ENCODE measurements at regions not wholly inside any gene's neighbourhood (a gene's known extent, or its start where the extent isn't known, plus 50 kb on each side); places are given as distances from the start of the nearest gene placed in this dataset.
A peak's percentile ranks its signal among the peaks of the same experiment; 100 is the strongest.

DNA sequence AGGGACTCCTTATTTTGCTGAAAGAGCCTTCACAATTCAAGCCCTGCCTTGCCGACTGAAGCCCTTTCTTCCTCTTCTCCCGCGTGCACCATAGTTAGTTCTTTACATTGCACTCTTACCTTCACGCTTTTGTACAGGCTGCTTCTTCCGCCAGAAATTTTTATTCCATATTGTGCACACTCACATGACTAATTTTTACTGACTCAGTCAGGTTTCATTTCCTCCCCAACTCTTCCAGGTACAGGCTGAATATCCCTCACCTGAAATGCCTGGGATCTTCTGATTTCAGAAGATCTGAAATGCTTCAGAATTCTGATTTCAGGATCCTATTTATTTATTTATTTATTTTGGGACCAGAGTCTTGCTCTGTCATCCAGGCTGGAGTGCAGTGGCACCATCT lies 172.8 kb downstream of the ZNF281 start:
- intact Hi-C loops (cut with DNase I; ENCODE audit: low total_unique reads) = no loop called here
- Histone ChIP-seq H3K9me3 (no peaks in the 10 kb centered on the region), H3K27ac (no peak overlapping the region), H3K4me3 (no peak overlapping the region), H3K4me1 (peaks cover 0 to 18% (median 9%) of the 10 kb centered on the region in 6 donors), H3K27me3 (replicated peaks in 1 of 7) (peaks cover 0 to 1% (median 0%) of the 10 kb centered on the region in 7 donors), H3K36me3 (no peaks in the 10 kb centered on the region)
- WGBS, 5 donors = 93 to 97% (median 95%) methylated on average over 5 of the region's 5 CpGs
- DNase-seq = no peak
- TF ChIP-seq POLR2A (IDR thresholded peaks at IDR 0.05) (no peak), POLR2AphosphoS5 (IDR thresholded peaks at IDR 0.05) (no peak)
- TF ChIP-seq, protein P1, sequence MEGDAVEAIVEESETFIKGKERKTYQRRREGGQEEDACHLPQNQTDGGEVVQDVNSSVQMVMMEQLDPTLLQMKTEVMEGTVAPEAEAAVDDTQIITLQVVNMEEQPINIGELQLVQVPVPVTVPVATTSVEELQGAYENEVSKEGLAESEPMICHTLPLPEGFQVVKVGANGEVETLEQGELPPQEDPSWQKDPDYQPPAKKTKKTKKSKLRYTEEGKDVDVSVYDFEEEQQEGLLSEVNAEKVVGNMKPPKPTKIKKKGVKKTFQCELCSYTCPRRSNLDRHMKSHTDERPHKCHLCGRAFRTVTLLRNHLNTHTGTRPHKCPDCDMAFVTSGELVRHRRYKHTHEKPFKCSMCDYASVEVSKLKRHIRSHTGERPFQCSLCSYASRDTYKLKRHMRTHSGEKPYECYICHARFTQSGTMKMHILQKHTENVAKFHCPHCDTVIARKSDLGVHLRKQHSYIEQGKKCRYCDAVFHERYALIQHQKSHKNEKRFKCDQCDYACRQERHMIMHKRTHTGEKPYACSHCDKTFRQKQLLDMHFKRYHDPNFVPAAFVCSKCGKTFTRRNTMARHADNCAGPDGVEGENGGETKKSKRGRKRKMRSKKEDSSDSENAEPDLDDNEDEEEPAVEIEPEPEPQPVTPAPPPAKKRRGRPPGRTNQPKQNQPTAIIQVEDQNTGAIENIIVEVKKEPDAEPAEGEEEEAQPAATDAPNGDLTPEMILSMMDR (IDR thresholded peaks at IDR 0.05 in 8 of 11, conservative IDR thresholded peaks at IDR 0.05 in 3 of 11) = no peak

DNA sequence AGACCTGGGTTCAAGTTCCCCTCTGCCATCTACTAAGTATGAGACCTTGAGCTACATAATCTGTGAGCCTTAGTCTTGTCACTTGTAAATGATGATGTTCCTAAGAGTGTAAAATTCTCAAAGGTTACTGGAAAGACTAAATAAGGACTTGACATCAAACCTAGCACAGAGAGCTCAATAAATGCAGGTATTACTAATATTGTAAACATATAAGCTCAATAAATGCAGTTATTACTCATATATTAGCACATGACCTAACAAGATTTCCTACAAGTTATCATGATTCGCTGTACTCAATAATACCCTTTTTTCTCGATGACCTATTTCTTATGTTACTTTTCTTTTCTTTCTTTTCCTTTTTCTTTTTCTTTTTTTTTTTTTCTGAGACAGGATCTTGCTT lies 174.9 kb downstream of the ZNF281 start:
- TF ChIP-seq, protein P1 (IDR thresholded peaks at IDR 0.05 in 8 of 11, conservative IDR thresholded peaks at IDR 0.05 in 3 of 11) = no peak
- TF ChIP-seq POLR2A (IDR thresholded peaks at IDR 0.05) = no peak
- no peak for TF ChIP-seq POLR2AphosphoS5 (IDR thresholded peaks at IDR 0.05)
- Histone ChIP-seq H3K36me3 (no peaks in the 10 kb centered on the region), H3K4me3 (no peak overlapping the region), H3K9me3 (no peaks in the 10 kb centered on the region), H3K27ac (no peak overlapping the region), H3K4me1 (peaks cover 0 to 8% (median 3%) of the 10 kb centered on the region in 6 donors), H3K27me3 (replicated peaks in 1 of 7) (no peaks in the 10 kb centered on the region)
- DNase-seq = no peak
- intact Hi-C loops (cut with DNase I; ENCODE audit: low total_unique reads) = no loop called here
- WGBS, 5 donors = 88 to 99% (median 93%) methylated on average over 2 of the region's 2 CpGs

DNA sequence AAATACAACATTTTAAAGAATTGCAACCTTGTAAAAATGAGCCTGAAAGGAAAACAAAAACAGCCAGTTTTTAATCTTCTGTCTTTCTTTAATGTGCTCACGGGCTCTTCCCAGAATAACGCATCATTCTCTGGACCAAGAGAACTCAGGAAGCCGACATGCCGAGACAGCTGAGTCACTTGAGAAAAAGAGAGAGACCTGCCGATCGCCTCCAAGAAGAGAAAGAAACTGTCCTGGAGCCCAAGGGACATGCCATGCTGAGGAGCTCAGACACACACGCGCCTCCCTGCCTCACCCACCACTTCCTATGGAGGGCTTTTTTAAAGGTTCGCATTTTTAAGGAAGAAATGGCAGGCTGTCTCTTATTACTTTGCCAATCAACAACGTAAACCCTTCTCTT lies 176.4 kb downstream of the ZNF281 start:
- no peaks in the 10 kb centered on the region for H3K27me3 ChIP-seq (replicated peaks in 1 of 7)
- H3K9me3 ChIP-seq = no peaks in the 10 kb centered on the region
- intact Hi-C loops (cut with DNase I; ENCODE audit: low total_unique reads) = no loop called here
- no peak for TF ChIP-seq POLR2A (IDR thresholded peaks at IDR 0.05)
- no peak for TF ChIP-seq POLR2AphosphoS5 (IDR thresholded peaks at IDR 0.05)
- TF ChIP-seq, protein P1 (IDR thresholded peaks at IDR 0.05 in 8 of 11, conservative IDR thresholded peaks at IDR 0.05 in 3 of 11) = no peak
- H3K27ac ChIP-seq = no peak overlapping the region
- DNase-seq = no peak
- 59 to 71% (median 61%) methylated on average over 10 of the region's 10 CpGs for WGBS, 5 donors
- H3K36me3 ChIP-seq = no peaks in the 10 kb centered on the region
- H3K4me3 ChIP-seq = no peak overlapping the region
- peaks cover 0 to 8% (median 3%) of the 10 kb centered on the region in 6 donors for H3K4me1 ChIP-seq

DNA sequence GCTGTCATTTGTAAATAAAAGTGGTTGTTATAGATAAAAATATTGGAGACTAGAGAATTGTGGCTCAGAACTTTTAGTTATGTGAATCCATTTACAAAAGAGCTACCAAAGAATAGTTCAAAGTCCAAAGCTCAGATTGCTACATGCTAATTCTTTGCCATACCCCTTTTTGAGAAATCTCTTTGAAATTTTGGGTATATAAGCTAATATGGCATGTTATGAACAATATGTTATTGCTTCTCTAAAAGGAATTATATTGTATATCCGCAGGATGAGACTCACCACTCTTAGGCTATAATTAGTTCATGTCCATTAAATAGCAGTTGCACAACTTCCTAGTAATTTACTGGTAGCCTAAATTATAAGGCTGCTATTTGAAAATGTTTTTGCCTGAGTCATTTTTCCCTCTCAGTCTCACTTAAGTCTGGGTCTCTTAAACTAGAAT lies 178.0 kb downstream of the ZNF281 start:
- H3K36me3 ChIP-seq = no peaks in the 10 kb centered on the region
- H3K27me3 ChIP-seq (replicated peaks in 1 of 7) = no peaks in the 10 kb centered on the region
- no peaks in the 10 kb centered on the region for H3K9me3 ChIP-seq
- peak overlapping the region in 3 of 8 donors; percentile 10 to 23 (median 15) for H3K27ac ChIP-seq
- peaks cover 0 to 10% (median 5%) of the 10 kb centered on the region in 6 donors for H3K4me1 ChIP-seq
- whole genome bisulfite sequencing, 5 donors = 16 to 25% (median 16%) methylated on average over 1 of the region's 1 CpG
- intact Hi-C loops (cut with DNase I; ENCODE audit: low total_unique reads) = no loop called here
- no peak overlapping the region for H3K4me3 ChIP-seq
- TF ChIP-seq, protein P1 (IDR thresholded peaks at IDR 0.05 in 8 of 11, conservative IDR thresholded peaks at IDR 0.05 in 3 of 11) = no peak
- TF ChIP-seq POLR2AphosphoS5 (IDR thresholded peaks at IDR 0.05) (no peak), POLR2A (IDR thresholded peaks at IDR 0.05) (no peak)
- DNase-seq = no peak
